ENCODE measurements at regions not wholly inside any gene's neighbourhood (a gene's known extent, or its start where the extent isn't known, plus 50 kb on each side); places are given as distances from the start of the nearest gene placed in this dataset.
A peak's percentile ranks its signal among the peaks of the same experiment; 100 is the strongest.

DNA sequence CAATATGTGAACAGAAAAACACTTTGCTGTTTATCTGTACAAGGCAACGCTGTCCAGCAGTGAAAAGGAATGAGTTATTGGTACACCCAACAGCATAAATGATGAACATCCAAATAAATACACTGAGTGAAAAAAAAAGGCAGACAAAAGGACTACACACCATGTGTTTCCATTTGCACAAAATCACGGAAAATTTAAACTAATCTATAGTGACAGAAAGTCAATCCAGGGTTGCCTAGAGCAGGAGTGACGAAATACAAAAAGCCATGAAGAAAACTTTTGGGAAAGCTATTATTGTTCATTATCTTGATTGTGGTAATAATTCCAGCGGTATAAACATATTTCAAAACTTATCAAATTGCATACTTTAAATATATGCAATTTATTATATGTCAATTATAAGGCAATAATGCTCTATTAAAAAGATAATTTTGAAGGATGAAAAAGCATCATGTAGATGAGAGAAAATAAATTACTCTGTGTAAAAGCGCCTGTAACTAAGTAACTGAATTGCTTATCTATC lies 578.0 kb upstream of the TMEM132C start:
- Histone ChIP-seq H3K4me1 (no peaks in the 10 kb centered on the region), H3K4me3 (no peak overlapping the region), H3K27ac (no peak overlapping the region), H3K27me3 (no peaks in the 10 kb centered on the region), H3K36me3 (no peaks in the 10 kb centered on the region), H3K9me3 (no peaks in the 10 kb centered on the region)
- ATAC-seq: no peak
- intact Hi-C loops (cut with DNase I): no loop called here
- TF ChIP-seq, protein P1, sequence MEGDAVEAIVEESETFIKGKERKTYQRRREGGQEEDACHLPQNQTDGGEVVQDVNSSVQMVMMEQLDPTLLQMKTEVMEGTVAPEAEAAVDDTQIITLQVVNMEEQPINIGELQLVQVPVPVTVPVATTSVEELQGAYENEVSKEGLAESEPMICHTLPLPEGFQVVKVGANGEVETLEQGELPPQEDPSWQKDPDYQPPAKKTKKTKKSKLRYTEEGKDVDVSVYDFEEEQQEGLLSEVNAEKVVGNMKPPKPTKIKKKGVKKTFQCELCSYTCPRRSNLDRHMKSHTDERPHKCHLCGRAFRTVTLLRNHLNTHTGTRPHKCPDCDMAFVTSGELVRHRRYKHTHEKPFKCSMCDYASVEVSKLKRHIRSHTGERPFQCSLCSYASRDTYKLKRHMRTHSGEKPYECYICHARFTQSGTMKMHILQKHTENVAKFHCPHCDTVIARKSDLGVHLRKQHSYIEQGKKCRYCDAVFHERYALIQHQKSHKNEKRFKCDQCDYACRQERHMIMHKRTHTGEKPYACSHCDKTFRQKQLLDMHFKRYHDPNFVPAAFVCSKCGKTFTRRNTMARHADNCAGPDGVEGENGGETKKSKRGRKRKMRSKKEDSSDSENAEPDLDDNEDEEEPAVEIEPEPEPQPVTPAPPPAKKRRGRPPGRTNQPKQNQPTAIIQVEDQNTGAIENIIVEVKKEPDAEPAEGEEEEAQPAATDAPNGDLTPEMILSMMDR (IDR thresholded peaks at IDR 0.05): no peak
- no peak for DNase-seq

DNA sequence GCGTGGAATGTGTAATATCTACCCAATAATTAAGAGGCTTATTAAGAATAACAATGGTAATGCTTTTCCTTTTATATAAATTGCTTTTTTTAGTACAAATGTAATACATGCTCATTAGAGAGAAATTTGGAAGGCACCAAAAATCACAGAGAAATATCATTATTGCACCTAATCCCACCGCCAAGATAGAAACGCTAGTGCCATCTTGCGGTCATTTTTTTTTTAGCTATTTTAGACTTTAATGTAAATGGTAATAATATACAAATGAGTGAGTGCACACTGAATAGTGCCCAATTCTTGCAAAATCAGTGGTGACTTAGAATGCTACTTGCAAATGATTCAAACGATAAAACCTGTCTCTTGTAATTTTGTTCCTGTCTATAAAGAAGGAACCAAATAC lies 576.8 kb upstream of the TMEM132C start:
- H3K9me3 ChIP-seq: no peaks in the 10 kb centered on the region
- H3K27me3 ChIP-seq: no peaks in the 10 kb centered on the region
- H3K36me3 ChIP-seq: no peaks in the 10 kb centered on the region
- no peak overlapping the region for H3K4me3 ChIP-seq
- H3K27ac ChIP-seq: no peak overlapping the region
- DNase-seq (no peak), ATAC-seq (no peak)
- TF ChIP-seq, protein P1 (IDR thresholded peaks at IDR 0.05): peak; percentile 15
- H3K4me1 ChIP-seq: no peaks in the 10 kb centered on the region
- intact Hi-C loops (cut with DNase I): no loop called here

DNA sequence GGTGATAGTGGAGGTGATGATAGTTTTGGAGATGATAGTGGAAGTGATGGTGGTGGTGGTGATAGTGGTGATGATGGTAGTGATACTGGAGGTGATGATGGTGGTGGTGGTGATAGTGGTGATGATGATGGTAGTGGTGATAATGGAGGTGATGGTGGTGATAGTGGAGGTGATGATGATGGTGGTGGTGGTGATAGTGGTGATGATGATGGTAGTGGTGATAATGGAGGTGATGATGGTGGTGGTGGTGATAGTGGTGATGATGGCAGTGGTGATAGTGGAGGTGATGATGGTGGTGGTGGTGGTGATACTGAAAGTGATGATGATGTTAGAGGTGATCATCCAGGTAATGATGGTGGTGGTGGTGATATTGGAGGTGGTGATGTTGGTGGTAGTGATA lies 570.0 kb upstream of the TMEM132C start:
- ATAC-seq (peak; percentile 25), DNase-seq (no peak)
- Histone ChIP-seq H3K4me3 (no peak overlapping the region), H3K27ac (no peak overlapping the region), H3K9me3 (no peaks in the 10 kb centered on the region), H3K36me3 (no peaks in the 10 kb centered on the region), H3K27me3 (no peaks in the 10 kb centered on the region), H3K4me1 (no peaks in the 10 kb centered on the region)
- TF ChIP-seq, protein P1 (IDR thresholded peaks at IDR 0.05): no peak
- intact Hi-C loops (cut with DNase I): no loop called here

GRCh38 chr12:127703026-127703425 lies 563.9 kb upstream of the TMEM132C start:
- Histone ChIP-seq H3K4me1 (no peaks in the 10 kb centered on the region), H3K27me3 (no peaks in the 10 kb centered on the region), H3K9me3 (no peaks in the 10 kb centered on the region), H3K27ac (no peak overlapping the region), H3K4me3 (no peak overlapping the region), H3K36me3 (no peaks in the 10 kb centered on the region)
- TF ChIP-seq, protein P1 (IDR thresholded peaks at IDR 0.05): no peak
- no peak for DNase-seq
- ATAC-seq: no peak
- intact Hi-C loops (cut with DNase I): no loop called here

DNA sequence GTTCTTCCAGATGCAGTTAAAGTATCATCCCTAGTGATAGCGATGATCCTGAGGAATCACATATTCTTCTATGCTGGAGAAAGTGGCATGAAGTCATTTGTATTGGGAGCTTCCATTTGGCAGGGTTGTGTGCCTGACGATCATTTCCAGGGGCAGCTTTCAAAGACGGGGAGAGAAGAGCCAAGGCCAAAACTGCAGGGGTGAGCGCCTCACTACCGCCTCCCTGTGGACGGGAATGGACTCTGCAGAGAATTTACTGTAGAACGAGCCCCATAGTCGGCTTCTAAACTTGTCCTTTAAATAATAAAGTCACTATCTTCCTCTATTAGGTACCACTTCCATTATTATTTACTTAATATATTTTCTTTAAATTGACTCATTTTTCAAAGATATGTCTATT lies 555.9 kb upstream of the TMEM132C start:
- DNase-seq (no peak), ATAC-seq (no peak)
- H3K4me3 ChIP-seq: no peak overlapping the region
- H3K27ac ChIP-seq: no peak overlapping the region
- TF ChIP-seq, protein P1 (IDR thresholded peaks at IDR 0.05): no peak
- no peaks in the 10 kb centered on the region for H3K9me3 ChIP-seq
- H3K4me1 ChIP-seq: no peaks in the 10 kb centered on the region
- intact Hi-C loops (cut with DNase I): no loop called here
- no peaks in the 10 kb centered on the region for H3K27me3 ChIP-seq
- H3K36me3 ChIP-seq: no peaks in the 10 kb centered on the region

DNA sequence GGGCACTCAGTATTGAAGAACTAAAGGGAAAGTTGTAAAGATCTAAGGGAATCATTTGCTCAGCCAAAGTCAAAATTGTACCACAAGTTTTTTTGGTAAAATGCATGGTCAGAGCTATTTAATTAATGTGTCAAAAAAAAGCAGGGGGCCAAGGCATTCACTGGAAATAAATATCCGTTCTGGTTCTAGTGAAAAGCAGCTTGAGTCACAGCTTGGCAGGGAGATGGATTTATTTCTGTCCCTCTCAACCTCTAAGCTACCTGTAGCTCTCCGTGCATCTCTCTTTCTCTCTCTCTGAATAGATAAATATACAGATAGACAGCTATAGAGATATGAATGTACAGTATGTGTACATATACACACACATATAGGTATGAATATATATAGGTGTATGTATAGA lies 554.4 kb upstream of the TMEM132C start:
- no peak overlapping the region for H3K4me3 ChIP-seq
- no peaks in the 10 kb centered on the region for H3K27me3 ChIP-seq
- TF ChIP-seq, protein P1 (IDR thresholded peaks at IDR 0.05): no peak
- no peaks in the 10 kb centered on the region for H3K9me3 ChIP-seq
- no peaks in the 10 kb centered on the region for H3K4me1 ChIP-seq
- no peak for ATAC-seq
- no peak for DNase-seq
- intact Hi-C loops (cut with DNase I): no loop called here
- H3K36me3 ChIP-seq: no peaks in the 10 kb centered on the region
- H3K27ac ChIP-seq: no peak overlapping the region

All from upper lobe of right lung (tissue), 1 donor.